Endodermal cell (in vitro differentiated cells): ENCODE measurements at regions not wholly inside any gene's neighbourhood (a gene's known extent, or its start where the extent isn't known, plus 50 kb on each side); places are given as distances from the start of the nearest gene placed in this dataset.

Source experiments
- DNase-seq: peaks from one replicate; pipeline ENCODE4 v3.0.0-alpha.2; 2017
- H3K27ac ChIP-seq: 2 replicates; pipeline ENCODE4 v1.5.1; 2013; ENCODE audit warnings: mild to moderate bottlenecking, low read depth, low read length, moderate library complexity
- H3K27me3 ChIP-seq: 2 replicates; pipeline ENCODE4 v1.6.1; 2013; ENCODE audit warnings: mild to moderate bottlenecking, low read length, moderate library complexity; ENCODE audit not compliant: insufficient read depth, control insufficient read depth, poor library complexity, severe bottlenecking
- H3K36me3 ChIP-seq: 2 replicates; pipeline ENCODE4 v1.7.0; 2013; ENCODE audit warnings: mild to moderate bottlenecking, low read length, moderate library complexity; ENCODE audit not compliant: control insufficient read depth, insufficient read depth
- H3K4me1 ChIP-seq: one replicate; pipeline ENCODE4 v1.7.0; 2013; ENCODE audit warnings: low read length; ENCODE audit not compliant: control insufficient read depth, insufficient read depth
- H3K4me3 ChIP-seq: 2 replicates; pipeline ENCODE4 v1.5.1; 2013; ENCODE audit warnings: mild to moderate bottlenecking, low read length, moderate library complexity
- H3K9ac ChIP-seq: 2 replicates; pipeline ENCODE4 v1.6.1; 2013; ENCODE audit warnings: mild to moderate bottlenecking, low read length, moderate library complexity; ENCODE audit not compliant: poor library complexity, severe bottlenecking; ENCODE audit errors: extremely low read depth
- H3K9me3 ChIP-seq: 2 replicates; pipeline ENCODE4 v1.6.1; 2013; ENCODE audit warnings: mild to moderate bottlenecking, low read length, moderate library complexity; ENCODE audit not compliant: control insufficient read depth
- H3K27ac Mint-ChIP-seq: 2 replicates; pipeline ENCODE4 v1.8.0; 2020; ENCODE audit warnings: mixed read lengths
- H3K27me3 Mint-ChIP-seq: 2 replicates; pipeline ENCODE4 v1.8.0; 2021; ENCODE audit warnings: mild to moderate bottlenecking, mixed read lengths; ENCODE audit not compliant: insufficient read depth
- H3K36me3 Mint-ChIP-seq: 2 replicates; pipeline ENCODE4 v1.8.0; 2020; ENCODE audit warnings: low read depth, mixed read lengths
- H3K4me1 Mint-ChIP-seq: 2 replicates; pipeline ENCODE4 v1.8.0; 2020; ENCODE audit warnings: mixed read lengths
- H3K4me3 Mint-ChIP-seq: 2 replicates; pipeline ENCODE4 v1.8.0; 2020; ENCODE audit warnings: mild to moderate bottlenecking, moderate library complexity, mixed read lengths
- H3K9me3 Mint-ChIP-seq: 2 replicates; pipeline ENCODE4 v1.8.0; 2020; ENCODE audit warnings: mild to moderate bottlenecking, mixed read lengths
- CTCF ChIP-seq: fragments of 200-600 bp; sonication (generic); conservative IDR thresholded peaks from 2 replicates; pipeline ENCODE4 v1.5.0; 2021; ENCODE audit warnings: antibody characterized with exemption, mild to moderate bottlenecking
- WGBS, 2 experiments: methylation state at CpG; one replicate each; pipeline versions ENCODE4 v1.1.5 to v1.1.7; 2013; ENCODE audit warnings: missing lambda C conversion rate in 2 of 2, mixed read lengths in 1 of 2; ENCODE audit not compliant: insufficient coverage in 1 of 2, insufficient read length in 1 of 2; 5-methylcytosine and 5-hydroxymethylcytosine counted together

DNA sequence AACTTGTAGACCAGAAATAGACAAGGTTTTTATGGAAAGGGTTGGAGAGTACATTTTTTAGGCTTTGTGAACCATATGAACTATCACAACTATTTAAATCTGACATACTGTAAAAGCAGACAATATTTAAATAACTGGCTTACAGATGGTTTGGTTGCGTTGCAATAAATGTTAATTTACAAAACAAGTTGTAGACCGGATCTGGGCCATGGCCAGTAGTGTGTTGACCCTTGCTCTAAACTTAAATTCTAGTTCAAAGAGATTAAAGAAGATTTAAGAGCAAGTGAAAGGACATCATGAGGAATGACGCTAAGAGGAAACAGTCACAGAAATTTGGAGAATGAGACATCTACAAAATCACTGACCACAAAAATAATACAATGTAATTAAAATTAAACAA, 652.7 kb downstream of the DCDC2C start:
- H3K4me3 Mint-ChIP-seq = no peak overlapping the region
- no peak for DNase-seq
- H3K9me3 Mint-ChIP-seq = no peaks in the 10 kb centered on the region
- no peak overlapping the region for H3K4me3 ChIP-seq
- H3K9me3 ChIP-seq = peaks cover 6% of the 10 kb centered on the region
- no peak overlapping the region for H3K27ac ChIP-seq
- no peak overlapping the region for H3K9ac ChIP-seq
- no peaks in the 10 kb centered on the region for H3K4me1 ChIP-seq
- H3K36me3 Mint-ChIP-seq = no peaks in the 10 kb centered on the region
- TF ChIP-seq CTCF = no peak
- H3K27me3 ChIP-seq = no peaks in the 10 kb centered on the region
- no peak overlapping the region for H3K27ac Mint-ChIP-seq
- WGBS, 2 experiments = 80 to 93% methylated on average over 1 to 3 of the region's 3 CpGs
- no peaks in the 10 kb centered on the region for H3K36me3 ChIP-seq
- H3K4me1 Mint-ChIP-seq = no peaks in the 10 kb centered on the region
- H3K27me3 Mint-ChIP-seq = no peaks in the 10 kb centered on the region

- Mint-ChIP-seq H3K4me1 (no peaks in the 10 kb centered on the region), H3K27ac (no peak overlapping the region), H3K27me3 (no peaks in the 10 kb centered on the region), H3K36me3 (no peaks in the 10 kb centered on the region), H3K4me3 (no peak overlapping the region), H3K9me3 (no peaks in the 10 kb centered on the region)
- no peak for TF ChIP-seq CTCF
- Histone ChIP-seq H3K4me3 (no peak overlapping the region), H3K27me3 (no peaks in the 10 kb centered on the region), H3K4me1 (no peaks in the 10 kb centered on the region), H3K9ac (no peak overlapping the region), H3K27ac (no peak overlapping the region), H3K9me3 (peaks cover 6% of the 10 kb centered on the region), H3K36me3 (no peaks in the 10 kb centered on the region)
- WGBS, 2 experiments = 92% methylated on average over 1 of the region's 1 CpG; no CpG with 5 or more reads in 1 of the 2 experiments
- no peak for DNase-seq
These were observed 653.2 kb downstream of the DCDC2C start for GRCh38 chr2:4356541-4356940.

GRCh38 chr2:4357121-4357520, 653.7 kb downstream of the DCDC2C start:
- H3K4me1 ChIP-seq = no peaks in the 10 kb centered on the region
- peaks cover 6% of the 10 kb centered on the region for H3K9me3 ChIP-seq
- H3K4me3 ChIP-seq = no peak overlapping the region
- Mint-ChIP-seq H3K27me3 (no peaks in the 10 kb centered on the region), H3K4me3 (no peak overlapping the region), H3K9me3 (no peaks in the 10 kb centered on the region), H3K27ac (no peak overlapping the region), H3K4me1 (no peaks in the 10 kb centered on the region), H3K36me3 (no peaks in the 10 kb centered on the region)
- no peaks in the 10 kb centered on the region for H3K36me3 ChIP-seq
- no peaks in the 10 kb centered on the region for H3K27me3 ChIP-seq
- H3K27ac ChIP-seq = no peak overlapping the region
- no peak for TF ChIP-seq CTCF
- DNase-seq = no peak
- H3K9ac ChIP-seq = no peak overlapping the region
- WGBS, 2 experiments = 84 to 92% methylated on average over 3 to 8 of the region's 8 CpGs
